AG09319 (cell line): ENCODE measurements at regions not wholly inside any gene's neighbourhood (a gene's known extent, or its start where the extent isn't known, plus 50 kb on each side); places are given as distances from the start of the nearest gene placed in this dataset.

Source experiments
- DNase-seq: peaks from one replicate; pipeline ENCODE4 v3.0.0-alpha.2; 2010; ENCODE audit warnings: low read depth; ENCODE audit errors: extremely low read depth
- CTCF ChIP-seq: IDR thresholded peaks from 2 replicates; pipeline ENCODE4 v1.5.1; 2011; ENCODE audit warnings: low read depth, mild to moderate bottlenecking, inconsistent platforms, low read length, moderate library complexity

GRCh38 chr19:31980796-31981195 is 364.6 kb upstream of the ZNF507 start:
- no peak for TF ChIP-seq CTCF

GRCh38 chr19:31981545-31981944 is 363.9 kb upstream of the ZNF507 start:
- no peak for DNase-seq
- TF ChIP-seq CTCF, result no peak

More at GRCh38 chr19:31980796-31981195, 364.6 kb upstream of the ZNF507 start:
- no peak for DNase-seq

GRCh38 chr19:31983647-31984046 is 361.8 kb upstream of the ZNF507 start:
- DNase-seq, result no peak
- no peak for TF ChIP-seq CTCF

GRCh38 chr19:31985001-31985605 is 360.3 kb upstream of the ZNF507 start:
- TF ChIP-seq CTCF, result no peak
- no peak for DNase-seq

GRCh38 chr19:31986951-31987350 is 358.5 kb upstream of the ZNF507 start:
- TF ChIP-seq CTCF, result no peak
- no peak for DNase-seq

GRCh38 chr19:31988256-31988655 is 357.2 kb upstream of the ZNF507 start:
- no peak for TF ChIP-seq CTCF
- no peak for DNase-seq

GRCh38 chr19:31991984-31992655 is 353.3 kb upstream of the ZNF507 start:
- TF ChIP-seq CTCF, result no peak
- no peak for DNase-seq
